ENCODE measurements at regions not wholly inside any gene's neighbourhood (a gene's known extent, or its start where the extent isn't known, plus 50 kb on each side); places are given as distances from the start of the nearest gene placed in this dataset.

DNA sequence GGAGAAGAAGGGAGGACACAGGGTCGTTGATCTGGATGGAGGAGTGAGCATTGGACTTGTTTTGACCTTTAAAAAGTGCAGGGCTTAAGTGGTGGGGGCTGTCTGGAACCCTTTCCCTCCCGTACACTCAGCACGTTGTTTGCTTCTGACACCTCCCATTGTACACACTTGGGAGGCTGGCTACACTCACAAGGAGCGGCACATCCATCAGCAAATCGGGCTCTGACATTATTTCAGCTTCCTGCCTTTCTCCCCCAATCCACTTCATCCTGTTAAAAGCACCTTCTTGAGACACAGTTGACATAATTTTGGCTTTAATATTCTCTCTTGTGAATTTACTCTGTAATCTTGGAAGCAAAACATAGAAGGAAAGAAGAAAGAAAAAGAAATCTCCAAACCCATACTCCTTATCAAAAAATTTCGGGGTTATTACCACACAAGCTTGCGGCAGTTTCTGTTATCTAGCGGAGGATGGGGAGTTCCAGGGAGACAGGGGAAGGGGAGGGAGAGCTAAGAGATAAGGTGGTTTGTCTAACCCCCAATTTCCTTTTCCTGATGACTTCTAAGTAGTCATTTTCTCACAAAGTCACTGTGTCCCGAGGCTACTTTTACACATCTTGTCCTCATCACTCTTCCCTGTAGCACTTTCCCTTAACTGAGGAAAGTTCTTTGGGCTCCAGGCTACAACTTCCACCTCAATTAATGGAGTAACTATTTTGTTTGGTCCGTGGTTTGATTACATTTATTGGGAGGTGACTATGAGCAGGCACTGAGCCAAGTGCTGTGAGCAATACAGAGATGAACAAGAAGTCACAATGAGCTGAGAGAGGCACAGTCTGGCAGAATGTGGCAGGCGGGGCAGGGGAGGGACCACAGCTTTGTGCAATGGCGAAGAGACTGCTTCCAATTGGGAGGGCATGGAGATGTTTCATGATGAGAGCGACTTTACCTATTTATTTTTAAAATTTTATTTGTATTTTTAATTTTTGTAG is 240.1 kb upstream of the MEX3C start:
- in situ Hi-C loops (cut with HindIII; ENCODE audit: low sequenced_read_pairs), result no loop called here
- TF ChIP-seq, protein P1, sequence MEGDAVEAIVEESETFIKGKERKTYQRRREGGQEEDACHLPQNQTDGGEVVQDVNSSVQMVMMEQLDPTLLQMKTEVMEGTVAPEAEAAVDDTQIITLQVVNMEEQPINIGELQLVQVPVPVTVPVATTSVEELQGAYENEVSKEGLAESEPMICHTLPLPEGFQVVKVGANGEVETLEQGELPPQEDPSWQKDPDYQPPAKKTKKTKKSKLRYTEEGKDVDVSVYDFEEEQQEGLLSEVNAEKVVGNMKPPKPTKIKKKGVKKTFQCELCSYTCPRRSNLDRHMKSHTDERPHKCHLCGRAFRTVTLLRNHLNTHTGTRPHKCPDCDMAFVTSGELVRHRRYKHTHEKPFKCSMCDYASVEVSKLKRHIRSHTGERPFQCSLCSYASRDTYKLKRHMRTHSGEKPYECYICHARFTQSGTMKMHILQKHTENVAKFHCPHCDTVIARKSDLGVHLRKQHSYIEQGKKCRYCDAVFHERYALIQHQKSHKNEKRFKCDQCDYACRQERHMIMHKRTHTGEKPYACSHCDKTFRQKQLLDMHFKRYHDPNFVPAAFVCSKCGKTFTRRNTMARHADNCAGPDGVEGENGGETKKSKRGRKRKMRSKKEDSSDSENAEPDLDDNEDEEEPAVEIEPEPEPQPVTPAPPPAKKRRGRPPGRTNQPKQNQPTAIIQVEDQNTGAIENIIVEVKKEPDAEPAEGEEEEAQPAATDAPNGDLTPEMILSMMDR (IDR thresholded peaks at IDR 0.05; ENCODE audit: low read depth, low read length), result no peak
- no peak for DNase-seq (ENCODE audit: low read depth, low spot score)
- no peak overlapping the region for H3K4me3 ChIP-seq (ENCODE audit: low read depth, low read length)

DNA sequence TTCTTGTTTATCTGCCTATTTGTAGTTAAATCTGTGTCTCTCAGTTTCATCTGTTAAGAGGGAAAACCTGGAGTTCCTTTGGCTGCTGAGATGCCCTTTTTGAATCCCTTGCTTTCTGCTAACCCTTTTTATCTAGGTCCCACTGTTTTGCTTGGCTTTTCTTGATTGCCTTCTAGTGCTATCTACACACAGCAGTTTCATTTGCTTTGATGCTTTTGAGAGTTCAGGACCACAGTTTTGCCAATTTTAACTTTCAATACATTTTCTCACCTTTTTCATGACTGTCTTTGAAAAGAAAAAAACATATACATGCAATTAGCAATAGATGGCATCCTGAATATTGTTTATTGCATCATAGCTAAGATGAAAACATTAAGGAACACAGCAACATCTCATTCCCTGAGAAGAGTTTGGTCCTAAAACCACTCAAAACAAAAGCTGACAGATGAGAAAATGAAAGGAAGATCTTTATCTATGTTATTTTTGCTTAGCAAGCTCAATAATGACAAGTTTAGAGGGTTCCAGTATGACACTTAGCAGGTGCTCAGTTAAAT is 241.4 kb upstream of the MEX3C start:
- in situ Hi-C loops (cut with HindIII; ENCODE audit: low sequenced_read_pairs), result no loop called here
- no peak for DNase-seq (ENCODE audit: low read depth, low spot score)
- no peak overlapping the region for H3K4me3 ChIP-seq (ENCODE audit: low read depth, low read length)
- TF ChIP-seq, protein P1 (IDR thresholded peaks at IDR 0.05; ENCODE audit: low read depth, low read length), result no peak

DNA sequence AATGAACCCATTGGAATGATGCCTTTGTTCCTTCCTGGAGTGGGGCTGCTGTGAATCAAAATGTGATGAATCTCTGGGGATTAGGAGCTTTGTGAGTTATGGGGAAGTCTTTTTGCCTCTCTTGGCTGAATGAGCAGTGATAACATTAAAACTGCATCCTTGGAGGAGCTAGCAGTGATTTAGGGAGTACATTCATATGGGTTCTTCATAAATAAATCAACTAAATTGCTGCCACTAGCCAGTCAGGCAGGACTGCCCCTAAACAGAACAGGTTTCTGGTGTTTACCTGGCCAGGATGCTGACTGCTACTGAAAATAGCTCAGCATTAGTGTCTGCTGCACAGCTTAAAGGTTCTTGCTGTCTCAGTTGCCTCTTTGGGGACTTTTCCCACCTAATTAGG is 244.5 kb upstream of the MEX3C start:
- in situ Hi-C loops (cut with HindIII; ENCODE audit: low sequenced_read_pairs), result no loop called here
- H3K4me3 ChIP-seq (ENCODE audit: low read depth, low read length), result no peak overlapping the region
- DNase-seq (ENCODE audit: low read depth, low spot score), result no peak
- TF ChIP-seq, protein P1 (IDR thresholded peaks at IDR 0.05; ENCODE audit: low read depth, low read length), result no peak

DNA sequence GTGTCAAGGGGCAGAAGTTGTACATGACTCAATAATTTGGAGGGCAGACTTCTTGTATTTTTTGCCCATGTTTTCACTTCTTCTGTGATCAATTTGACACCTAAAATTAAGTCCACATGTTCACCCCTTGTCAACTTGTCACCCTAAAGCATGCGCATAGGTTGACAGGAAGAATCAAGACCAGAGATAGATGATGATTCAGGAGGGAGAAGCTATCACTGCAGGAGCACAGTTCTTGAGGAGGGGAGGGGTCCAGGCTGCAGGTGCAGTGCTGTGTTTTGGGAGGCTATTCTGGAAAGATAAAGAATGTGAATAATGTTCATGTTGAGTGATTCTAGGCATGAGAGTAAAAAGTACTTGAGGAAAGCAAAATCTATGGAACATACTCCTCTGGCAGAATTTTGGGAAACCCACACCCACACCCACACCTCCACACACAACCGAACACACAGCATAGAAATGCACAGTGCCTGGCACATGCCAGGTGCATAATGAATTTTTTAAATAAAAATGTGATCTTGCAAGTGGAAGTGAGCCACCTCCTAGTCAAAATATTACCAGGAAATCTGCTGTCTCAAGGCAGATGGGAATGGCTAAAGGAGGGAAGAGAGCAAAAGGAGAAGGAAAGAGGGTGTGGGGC is 249.2 kb upstream of the MEX3C start:
- TF ChIP-seq, protein P1 (IDR thresholded peaks at IDR 0.05; ENCODE audit: low read depth, low read length), result no peak
- H3K4me3 ChIP-seq (ENCODE audit: low read depth, low read length), result no peak overlapping the region
- in situ Hi-C loops (cut with HindIII; ENCODE audit: low sequenced_read_pairs), result no loop called here
- DNase-seq (ENCODE audit: low read depth, low spot score), result no peak

DNA sequence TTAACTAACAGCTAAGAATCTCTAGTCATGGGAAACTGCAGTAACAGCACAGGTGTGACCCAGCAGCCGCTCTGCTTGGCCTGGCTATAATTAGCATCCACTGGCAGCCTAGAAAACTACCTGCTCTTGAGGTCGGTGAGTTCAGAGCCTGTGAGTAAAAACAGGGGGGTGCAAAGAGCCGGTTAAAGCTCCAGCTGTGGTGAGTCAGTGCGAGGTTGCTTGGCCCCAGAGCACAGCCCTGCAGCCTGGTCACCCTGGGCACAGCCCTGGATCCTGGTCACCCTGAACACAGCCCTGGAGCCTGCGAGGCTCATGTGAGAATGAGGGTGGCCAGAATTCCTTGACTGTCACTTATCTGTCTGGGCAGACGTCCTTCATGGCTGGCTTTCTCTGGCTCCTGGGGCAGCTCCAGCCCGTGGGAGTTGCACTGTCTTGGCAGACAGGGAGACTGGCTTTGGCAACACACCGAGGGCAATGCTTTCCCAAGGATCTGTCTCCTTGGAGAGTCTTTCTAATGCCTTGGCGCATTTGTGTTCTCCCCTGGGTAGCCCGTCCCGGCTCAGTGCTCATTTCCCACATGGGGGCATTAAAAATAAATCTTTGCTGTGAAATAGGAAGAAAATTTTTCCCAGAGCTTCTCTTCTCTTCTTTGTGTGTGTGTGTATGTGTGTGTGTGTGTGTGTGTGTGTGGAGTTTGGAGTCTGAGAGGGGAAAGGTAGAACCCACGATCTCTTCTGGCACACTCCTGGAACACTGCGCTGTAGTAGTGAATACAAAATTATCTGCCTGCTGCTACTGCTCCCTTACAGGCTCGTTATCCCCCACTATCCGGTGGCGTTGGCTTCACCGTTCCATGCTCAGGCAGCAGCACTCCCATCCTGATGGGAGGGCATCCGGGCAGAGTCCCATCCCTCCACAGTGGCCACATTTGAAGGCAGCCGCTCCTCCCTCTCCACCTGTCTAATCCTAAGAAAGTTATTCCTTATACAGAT is 250.2 kb upstream of the MEX3C start:
- TF ChIP-seq, protein P1 (IDR thresholded peaks at IDR 0.05; ENCODE audit: low read depth, low read length), result no peak
- no peak overlapping the region for H3K4me3 ChIP-seq (ENCODE audit: low read depth, low read length)
- DNase-seq (ENCODE audit: low read depth, low spot score), result no peak
- in situ Hi-C loops (cut with HindIII; ENCODE audit: low sequenced_read_pairs), result no loop called here

DNA sequence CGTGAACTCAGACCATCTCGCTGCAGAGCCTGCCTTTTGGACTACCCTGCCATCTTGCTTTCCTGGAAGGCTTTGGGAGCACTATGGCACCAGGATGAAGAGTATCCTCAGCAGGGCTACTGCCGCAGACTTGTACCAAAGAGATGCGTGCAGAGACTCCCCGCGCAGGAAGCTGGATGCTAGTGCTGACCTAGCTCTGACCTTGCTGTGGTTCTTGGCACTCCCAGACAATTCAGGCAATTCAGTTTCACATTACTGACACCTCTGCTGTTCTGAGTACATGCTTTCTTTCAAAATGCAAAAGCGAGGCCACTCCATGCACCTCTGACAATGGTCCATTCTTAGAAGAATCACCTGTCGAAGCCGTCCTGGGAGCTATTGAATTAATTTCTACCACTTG is 251.5 kb upstream of the MEX3C start:
- DNase-seq (ENCODE audit: low read depth, low spot score), result no peak
- TF ChIP-seq, protein P1 (IDR thresholded peaks at IDR 0.05; ENCODE audit: low read depth, low read length), result no peak
- no peak overlapping the region for H3K4me3 ChIP-seq (ENCODE audit: low read depth, low read length)
- in situ Hi-C loops (cut with HindIII; ENCODE audit: low sequenced_read_pairs), result no loop called here
